ENCODE measurements at regions not wholly inside any gene's neighbourhood (a gene's known extent, or its start where the extent isn't known, plus 50 kb on each side); places are given as distances from the start of the nearest gene placed in this dataset.

GRCh38 chr1:56254130-56254529, 325.2 kb downstream of the PLPP3 start:
- Histone ChIP-seq H3K4me3 (replicated peaks in 1 of 3; ENCODE audit: insufficient read depth in 1 of 3, low read depth in 2 of 3, low read length in 3 of 3) (no peak overlapping the region), H2AFZ (ENCODE audit: low read length) (no peak overlapping the region), H3K27ac (ENCODE audit: extremely low read length, insufficient read depth, low read length) (no peak overlapping the region), H3K4me2 (ENCODE audit: low read depth, low read length) (no peak overlapping the region), H4K20me1 (ENCODE audit: insufficient read depth, low read length) (no peaks in the 10 kb centered on the region), H3K9me3 (ENCODE audit: low read length) (no peaks in the 10 kb centered on the region), H3K79me2 (ENCODE audit: insufficient read depth, low read length) (no peaks in the 10 kb centered on the region), H3K36me3 (replicated peaks in 1 of 2; ENCODE audit: control insufficient read depth in 1 of 2, insufficient read depth in 2 of 2, low read length in 2 of 2) (no peaks in the 10 kb centered on the region), H3K27me3 (ENCODE audit: control insufficient read depth in 1 of 2, insufficient read depth in 2 of 2, low read length in 2 of 2) (no peaks in the 10 kb centered on the region), H3K9ac (ENCODE audit: insufficient read depth, low read depth, low read length) (no peak overlapping the region), H3K4me1 (ENCODE audit: insufficient read depth, low read length) (no peaks in the 10 kb centered on the region)
- in situ Hi-C loops (cut with HindIII; ENCODE audit: extremely low pct_ligation_motif_present, low pct_unique_long_range_greater_than_20kb), result no loop called here
- ChIA-PET POLR2A (no interaction called here), CTCF (ENCODE audit: low intra/inter-chr PET ratio, low total read pairs) (no interaction called here)
- DNase-seq (ENCODE audit: low spot score) (no peak), FAIRE-seq (no peak), ATAC-seq (no peak)
- no peak for TF ChIP-seq FOXK2 (IDR thresholded peaks at IDR 0.05)
- TF ChIP-seq STAG1 (CRISPR knock-in tag; IDR thresholded peaks at IDR 0.05), result peak; percentile 30; the same call in 1 of the 2 replicates
- TF ChIP-seq, protein P1, sequence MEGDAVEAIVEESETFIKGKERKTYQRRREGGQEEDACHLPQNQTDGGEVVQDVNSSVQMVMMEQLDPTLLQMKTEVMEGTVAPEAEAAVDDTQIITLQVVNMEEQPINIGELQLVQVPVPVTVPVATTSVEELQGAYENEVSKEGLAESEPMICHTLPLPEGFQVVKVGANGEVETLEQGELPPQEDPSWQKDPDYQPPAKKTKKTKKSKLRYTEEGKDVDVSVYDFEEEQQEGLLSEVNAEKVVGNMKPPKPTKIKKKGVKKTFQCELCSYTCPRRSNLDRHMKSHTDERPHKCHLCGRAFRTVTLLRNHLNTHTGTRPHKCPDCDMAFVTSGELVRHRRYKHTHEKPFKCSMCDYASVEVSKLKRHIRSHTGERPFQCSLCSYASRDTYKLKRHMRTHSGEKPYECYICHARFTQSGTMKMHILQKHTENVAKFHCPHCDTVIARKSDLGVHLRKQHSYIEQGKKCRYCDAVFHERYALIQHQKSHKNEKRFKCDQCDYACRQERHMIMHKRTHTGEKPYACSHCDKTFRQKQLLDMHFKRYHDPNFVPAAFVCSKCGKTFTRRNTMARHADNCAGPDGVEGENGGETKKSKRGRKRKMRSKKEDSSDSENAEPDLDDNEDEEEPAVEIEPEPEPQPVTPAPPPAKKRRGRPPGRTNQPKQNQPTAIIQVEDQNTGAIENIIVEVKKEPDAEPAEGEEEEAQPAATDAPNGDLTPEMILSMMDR (CRISPR knock-in tag; IDR thresholded peaks at IDR 0.05), result peak; percentile 22; the same call in 1 of the 2 replicates
- TF ChIP-seq PTBP1 (IDR thresholded peaks at IDR 0.05; ENCODE audit: low read depth, low read length, poor library complexity, severe bottlenecking), result no peak
- no TSS peak for BruUV-seq (replicated peaks)
- 42% methylated on average over 2 of the region's 2 CpGs for WGBS (ENCODE audit: low lambda C conversion rate)
- intact Hi-C loops (cut with micrococcal nuclease; ENCODE audit: unreplicated experiment), result no loop called here

GRCh38 chr1:56250809-56251208, 328.6 kb downstream of the PLPP3 start:
- no TSS peak for BruUV-seq (replicated peaks)
- Histone ChIP-seq H3K27ac (ENCODE audit: extremely low read length, insufficient read depth, low read length) (no peak overlapping the region), H3K27me3 (ENCODE audit: control insufficient read depth in 1 of 2, insufficient read depth in 2 of 2, low read length in 2 of 2) (no peaks in the 10 kb centered on the region), H3K79me2 (ENCODE audit: insufficient read depth, low read length) (no peaks in the 10 kb centered on the region), H3K9ac (ENCODE audit: insufficient read depth, low read depth, low read length) (no peak overlapping the region), H2AFZ (ENCODE audit: low read length) (no peak overlapping the region), H3K4me2 (ENCODE audit: low read depth, low read length) (no peak overlapping the region), H3K9me3 (ENCODE audit: low read length) (no peaks in the 10 kb centered on the region), H3K36me3 (replicated peaks in 1 of 2; ENCODE audit: control insufficient read depth in 1 of 2, insufficient read depth in 2 of 2, low read length in 2 of 2) (no peaks in the 10 kb centered on the region), H3K4me3 (replicated peaks in 1 of 3; ENCODE audit: insufficient read depth in 1 of 3, low read depth in 2 of 3, low read length in 3 of 3) (no peak overlapping the region), H3K4me1 (ENCODE audit: insufficient read depth, low read length) (no peaks in the 10 kb centered on the region), H4K20me1 (ENCODE audit: insufficient read depth, low read length) (no peaks in the 10 kb centered on the region)
- in situ Hi-C loops (cut with HindIII; ENCODE audit: extremely low pct_ligation_motif_present, low pct_unique_long_range_greater_than_20kb), result no loop called here
- FAIRE-seq, result no peak
- no peak for TF ChIP-seq ZBTB38 (CRISPR knock-in tag; IDR thresholded peaks at IDR 0.05)
- DNase-seq (ENCODE audit: low spot score), result no peak
- intact Hi-C loops (cut with micrococcal nuclease; ENCODE audit: unreplicated experiment), result no loop called here
- ATAC-seq, result no peak
- ChIA-PET CTCF (ENCODE audit: low intra/inter-chr PET ratio, low total read pairs) (no interaction called here), POLR2A (no interaction called here)
- WGBS (ENCODE audit: low lambda C conversion rate), result 37% methylated on average over 1 of the region's 1 CpG
